ENCODE measurements at regions not wholly inside any gene's neighbourhood (a gene's known extent, or its start where the extent isn't known, plus 50 kb on each side); places are given as distances from the start of the nearest gene placed in this dataset.
"Not testable (repeated sequence)": the region's sequence is repeated elsewhere in the genome, so short reads cannot be mapped to it uniquely, and the experiment has no call there.

DNA sequence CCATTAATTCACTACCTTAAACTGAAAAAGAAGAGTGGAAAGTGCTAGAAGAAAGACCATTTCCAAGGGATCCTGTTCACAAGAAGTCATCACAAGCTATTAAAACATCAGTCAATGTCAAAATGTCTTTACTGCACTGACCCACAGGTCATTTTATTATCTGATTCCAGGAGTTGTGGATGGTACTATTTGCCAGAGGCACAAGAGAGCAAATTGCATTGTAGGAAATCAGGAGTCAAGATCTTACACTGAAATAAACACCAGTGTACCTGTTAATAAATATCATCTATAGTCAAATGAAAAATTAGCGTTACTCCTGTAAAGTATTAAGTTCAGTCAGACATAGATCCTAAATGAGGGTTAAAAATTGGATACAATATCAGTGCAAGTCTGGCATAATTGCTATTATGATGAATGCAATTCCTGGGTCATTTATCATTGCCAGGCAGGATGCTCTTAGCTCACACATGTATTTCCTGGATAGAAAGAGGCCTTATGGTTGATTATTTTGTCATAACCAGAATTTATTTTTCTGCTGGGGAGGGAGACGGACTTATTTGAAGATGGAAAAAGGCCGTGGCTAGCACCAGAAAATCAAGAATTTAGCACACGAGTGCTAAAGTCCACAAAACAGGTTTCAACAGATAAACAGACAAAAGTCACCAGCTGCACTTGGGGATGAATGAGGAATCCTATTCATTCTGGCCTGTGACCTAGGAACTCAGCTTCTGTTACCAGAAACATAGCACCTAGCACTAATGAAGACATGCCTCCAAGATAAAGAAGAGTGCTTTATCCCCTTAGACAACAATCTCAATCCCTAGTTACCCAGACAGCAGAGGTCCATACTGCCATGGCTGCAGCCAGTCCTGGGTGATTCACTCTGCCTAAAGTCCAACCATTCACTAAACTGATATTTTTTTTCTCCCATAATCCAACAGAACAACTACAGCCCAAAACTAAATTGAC lies 683.1 kb upstream of the POM121L12 start:
- DNase-seq (ENCODE audit: low read depth): no peak

DNA sequence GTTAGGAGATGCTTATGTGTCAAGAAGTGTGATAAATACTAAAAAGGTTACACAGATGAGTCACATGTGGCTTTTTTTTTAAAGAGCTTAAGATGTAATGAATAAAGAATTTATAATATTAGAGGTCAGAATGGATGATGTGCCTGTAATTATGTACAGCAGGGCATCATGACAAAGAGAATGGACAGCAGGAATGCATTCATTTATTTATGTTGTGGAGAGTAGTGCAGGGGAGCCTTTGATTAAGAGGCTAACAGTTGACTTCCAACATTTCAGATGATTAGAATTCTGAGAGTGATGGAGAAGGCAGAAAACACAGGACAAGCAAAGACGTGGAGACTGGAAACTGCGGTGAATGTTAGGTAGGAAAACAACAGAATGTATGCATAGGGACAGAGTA lies 691.4 kb upstream of the POM121L12 start:
- DNase-seq (ENCODE audit: low read depth): no peak

DNA sequence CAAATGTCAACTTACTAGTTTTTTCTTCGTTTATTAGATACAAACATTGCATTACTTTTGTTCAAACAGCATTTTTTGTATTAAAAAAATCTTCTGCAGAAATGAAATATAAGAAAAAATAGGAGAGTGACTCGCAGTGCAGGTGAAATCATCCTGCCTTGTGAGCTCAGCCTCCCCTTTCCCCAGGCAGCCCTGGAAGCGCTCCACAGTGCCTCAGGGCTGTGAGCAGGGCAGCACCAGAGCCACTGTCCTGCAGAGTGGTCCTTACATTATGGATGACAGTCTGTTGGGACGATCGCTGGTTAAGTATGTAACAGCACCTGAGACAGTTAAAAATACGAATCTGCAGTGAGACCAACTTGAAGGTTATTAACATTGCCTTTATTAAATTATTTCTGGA lies 695.4 kb upstream of the POM121L12 start:
- DNase-seq (ENCODE audit: low read depth): no peak

DNA sequence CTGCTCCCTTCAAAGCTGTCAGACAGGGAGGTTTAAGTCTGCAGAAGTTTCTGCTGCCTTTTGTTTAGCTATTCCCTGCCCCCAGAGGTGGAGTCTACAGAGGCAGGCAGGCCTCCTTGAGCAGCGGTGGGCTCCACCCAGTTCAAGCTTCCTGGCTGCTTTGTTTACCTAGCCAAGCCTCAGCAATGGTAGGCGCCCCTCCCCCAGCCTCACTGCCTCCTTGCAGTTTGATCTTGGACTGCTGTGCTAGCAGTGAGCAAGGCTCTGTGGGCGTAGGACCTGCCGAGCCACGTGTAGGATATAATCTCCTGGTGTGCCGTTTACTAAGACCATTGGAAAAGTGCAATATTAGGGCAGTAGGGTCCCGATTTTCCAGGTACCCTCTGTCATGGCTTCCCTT lies 707.1 kb upstream of the POM121L12 start:
- DNase-seq (ENCODE audit: low read depth): not testable (repeated sequence)

DNA sequence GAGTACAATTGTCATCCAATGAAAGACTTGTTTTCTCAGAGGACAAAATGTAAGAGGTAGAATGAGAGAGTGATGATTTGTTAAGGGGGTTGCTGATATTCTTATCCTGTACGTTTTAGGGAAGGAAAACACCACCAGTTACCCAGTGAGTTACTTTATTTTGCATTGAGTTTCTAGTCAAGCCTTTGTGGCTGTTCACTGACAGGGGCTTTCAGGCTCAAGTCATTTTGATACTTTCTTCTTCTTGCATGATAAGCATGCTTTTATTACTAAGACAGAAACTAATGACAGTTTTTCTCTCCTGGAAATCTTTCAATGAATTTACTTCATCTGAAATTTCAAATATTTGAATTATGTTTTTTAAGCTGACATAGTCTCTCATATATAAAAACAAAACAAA lies 710.2 kb upstream of the POM121L12 start:
- DNase-seq (ENCODE audit: low read depth): no peak

DNA sequence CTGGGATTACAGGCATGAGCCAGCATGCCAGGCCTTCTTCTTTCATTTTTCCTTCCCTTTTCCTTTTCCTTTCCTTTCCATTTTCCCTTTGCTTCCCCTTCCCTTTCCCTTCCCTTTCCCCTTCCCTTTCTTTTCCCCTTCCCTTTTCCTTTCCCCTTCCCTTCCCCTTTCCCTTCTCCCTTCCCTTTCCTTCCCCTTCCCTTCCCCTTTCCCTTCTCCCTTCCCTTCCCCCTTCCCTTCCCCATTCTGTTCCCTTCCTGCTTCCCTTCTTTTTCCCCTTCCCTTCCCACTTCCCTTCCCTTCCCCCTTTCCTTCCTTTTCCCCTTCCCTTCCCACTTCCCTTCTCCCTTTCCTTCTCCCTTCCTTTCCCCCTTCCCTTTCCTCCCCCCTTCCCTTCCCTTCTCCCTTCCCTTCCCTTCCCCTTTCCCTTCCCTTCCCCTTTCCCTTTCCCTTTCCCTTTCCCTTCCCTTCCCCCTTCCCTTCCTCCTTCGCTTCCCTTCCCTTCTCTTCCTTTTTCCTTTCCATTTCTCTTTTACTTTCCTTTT lies 712.2 kb upstream of the POM121L12 start:
- no peak for DNase-seq (ENCODE audit: low read depth)

DNA sequence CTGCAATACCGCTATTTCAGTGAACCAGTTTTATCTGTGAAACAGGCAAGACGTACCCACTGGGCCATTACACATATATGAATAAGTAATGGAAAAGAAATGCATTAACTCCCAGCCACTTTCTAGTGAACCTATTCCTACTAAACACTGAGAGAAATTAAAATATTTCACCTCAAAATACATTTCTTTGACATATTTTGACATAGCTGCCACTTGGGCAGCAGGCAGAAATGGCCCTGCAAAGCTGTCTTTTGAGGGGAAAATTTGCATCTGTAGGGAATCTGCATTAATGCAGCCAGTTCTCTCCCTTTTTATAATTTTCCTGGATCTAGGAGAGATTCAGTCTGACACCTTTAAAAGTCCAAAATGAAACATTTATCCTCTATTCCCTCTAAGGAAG lies 714.8 kb upstream of the POM121L12 start:
- no peak for DNase-seq (ENCODE audit: low read depth)

DNA sequence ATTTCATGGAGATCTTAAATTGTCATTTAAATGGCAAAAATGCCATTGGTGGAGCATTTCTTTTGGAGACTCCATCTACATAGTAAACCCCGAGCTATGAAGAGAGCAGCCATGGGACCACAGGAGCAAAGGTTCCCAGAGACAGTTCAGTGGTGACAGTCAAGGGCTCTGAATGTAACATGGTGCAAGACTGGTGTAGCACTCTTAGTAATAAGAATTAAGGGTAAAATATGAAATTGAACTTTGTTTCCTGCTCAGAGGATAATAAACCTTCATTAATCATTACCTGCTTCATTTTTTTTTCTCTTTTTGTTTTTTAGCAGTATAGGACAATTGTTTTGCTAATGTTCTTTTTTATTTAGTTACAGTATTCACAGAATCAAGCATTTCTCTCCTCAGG lies 717.5 kb upstream of the POM121L12 start:
- DNase-seq (ENCODE audit: low read depth): no peak

DNA sequence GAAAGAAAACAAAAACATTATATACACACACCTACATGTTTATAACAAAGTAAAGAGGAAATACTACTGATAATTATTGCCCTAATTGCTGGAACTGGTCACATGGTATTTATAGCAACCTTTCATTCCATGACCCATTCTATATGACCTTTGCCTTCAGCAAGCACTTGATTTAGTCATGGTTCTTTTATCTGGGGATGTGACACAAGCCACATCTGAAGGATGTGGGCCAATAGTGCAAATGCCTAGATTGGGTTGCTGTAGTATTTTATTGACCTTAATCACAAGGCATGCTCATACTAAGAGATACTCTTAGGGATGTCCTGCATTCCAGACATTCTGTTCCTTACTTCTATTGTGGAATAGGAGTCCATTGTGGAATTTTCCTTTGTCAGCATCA lies 723.5 kb upstream of the POM121L12 start:
- no peak for DNase-seq (ENCODE audit: low read depth)

DNA sequence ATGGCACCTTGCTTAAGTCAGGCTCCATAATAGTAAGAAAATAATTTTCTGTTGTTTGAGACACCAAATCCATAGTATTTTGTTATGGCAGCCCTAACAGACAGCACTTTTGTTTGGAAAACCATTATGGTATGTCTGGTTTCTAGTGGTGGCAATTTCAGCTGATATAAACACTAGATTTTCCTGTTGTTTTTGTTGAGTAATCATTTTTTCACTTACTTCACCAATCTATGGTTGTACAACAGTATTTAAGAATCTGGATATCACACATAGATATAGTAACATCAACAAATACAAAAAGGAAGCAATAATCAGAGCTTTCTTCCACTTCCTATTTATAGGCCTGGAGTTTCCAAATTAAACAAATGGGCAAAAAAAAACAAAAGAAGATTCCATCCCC lies 725.8 kb upstream of the POM121L12 start:
- no peak for DNase-seq (ENCODE audit: low read depth)

DNA sequence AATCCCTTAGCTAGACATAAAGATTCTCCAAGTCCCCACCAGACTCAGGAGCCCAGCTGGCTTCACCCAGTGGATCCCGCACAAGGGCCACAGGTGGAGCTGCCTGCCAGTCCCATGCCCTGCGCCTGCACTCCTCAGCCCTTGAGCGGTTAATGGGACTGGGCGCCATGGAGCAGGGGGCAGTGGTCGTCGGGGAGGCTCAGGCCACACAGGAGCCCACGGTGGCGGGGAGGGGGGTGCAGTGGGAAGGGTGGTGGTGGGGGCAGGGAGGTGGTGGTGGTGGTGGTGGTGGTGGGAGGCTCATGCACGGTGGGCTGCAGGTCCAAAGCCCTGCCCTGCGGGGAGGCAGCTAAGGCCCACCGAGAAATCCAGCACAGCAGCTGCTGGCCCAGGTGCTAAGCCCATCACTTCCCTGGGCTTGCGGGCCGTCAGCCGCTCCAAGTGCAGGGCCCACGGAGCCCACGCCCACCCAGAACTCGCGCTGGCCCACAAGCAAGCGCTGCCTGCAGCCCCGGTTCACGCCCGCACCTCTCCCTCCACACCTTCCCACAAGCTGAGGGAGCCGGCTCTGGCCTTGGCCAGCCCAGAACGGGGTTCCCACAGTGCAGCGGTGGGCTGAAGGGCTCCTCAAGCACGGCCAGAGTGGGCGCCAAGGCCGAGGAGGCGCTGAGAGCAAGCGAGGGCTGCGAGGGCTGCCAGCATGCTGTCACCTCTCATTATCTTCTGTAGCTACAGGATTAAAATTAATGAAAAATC lies 732.5 kb upstream of the POM121L12 start:
- no peak for DNase-seq (ENCODE audit: low read depth)

DNA sequence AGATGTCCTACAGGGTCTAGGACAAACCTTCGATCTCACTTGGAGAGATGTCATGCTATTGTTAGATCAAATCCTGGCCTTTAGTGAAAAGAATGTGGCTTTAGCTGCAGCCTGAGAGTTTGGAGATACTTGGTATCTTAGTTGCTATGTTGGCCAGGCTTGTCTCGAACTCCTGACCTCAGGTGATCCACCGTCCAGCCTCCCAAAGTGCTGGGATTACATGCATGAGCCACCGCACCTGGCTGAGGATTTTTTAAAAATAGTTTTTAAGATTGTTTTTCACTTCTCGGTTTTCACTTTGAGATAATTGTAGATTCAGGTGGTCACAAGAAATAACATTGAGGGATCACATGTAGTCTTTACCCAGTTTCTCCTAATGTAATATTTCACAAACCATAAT lies 738.3 kb upstream of the POM121L12 start:
- DNase-seq (ENCODE audit: low read depth): no peak

DNA sequence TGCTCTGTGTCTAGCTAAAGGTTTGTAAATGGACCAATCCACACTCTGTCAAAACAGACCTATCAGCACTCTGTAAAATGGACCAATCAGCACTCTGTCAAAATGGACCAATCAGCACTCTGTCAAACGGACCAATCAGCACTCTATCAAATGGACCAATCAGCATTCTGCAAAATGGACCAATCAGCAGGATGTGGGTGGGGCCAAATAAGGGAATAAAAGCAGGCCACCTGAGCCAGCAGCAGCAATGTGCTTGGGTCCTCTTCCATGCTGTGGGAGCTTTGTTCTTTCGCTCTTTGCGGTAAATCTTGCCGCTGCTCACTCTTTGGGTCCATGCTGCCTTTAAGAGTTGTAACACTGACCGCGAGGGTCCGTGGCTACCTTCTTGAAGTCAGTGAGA lies 740.5 kb upstream of the POM121L12 start:
- no peak for DNase-seq (ENCODE audit: low read depth)

DNA sequence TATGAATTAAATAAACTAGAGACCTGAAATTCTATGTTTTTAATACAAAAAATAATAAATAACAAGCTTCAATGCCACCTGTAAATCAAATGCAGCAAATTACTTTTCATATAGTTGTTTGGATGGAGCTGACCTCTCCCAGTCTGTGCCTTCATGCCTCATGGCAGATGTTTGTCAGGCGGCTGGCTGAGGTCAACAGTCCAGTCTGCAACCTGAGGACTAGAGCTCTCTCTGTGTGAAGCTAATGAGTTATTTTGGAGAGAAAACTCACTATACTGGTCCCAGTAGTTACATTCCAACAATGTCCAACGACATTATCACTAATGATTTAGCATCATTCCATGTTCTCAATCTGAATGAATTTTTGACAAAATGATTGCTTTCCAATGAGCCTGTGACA lies 746.2 kb upstream of the POM121L12 start:
- DNase-seq (ENCODE audit: low read depth): no peak

DNA sequence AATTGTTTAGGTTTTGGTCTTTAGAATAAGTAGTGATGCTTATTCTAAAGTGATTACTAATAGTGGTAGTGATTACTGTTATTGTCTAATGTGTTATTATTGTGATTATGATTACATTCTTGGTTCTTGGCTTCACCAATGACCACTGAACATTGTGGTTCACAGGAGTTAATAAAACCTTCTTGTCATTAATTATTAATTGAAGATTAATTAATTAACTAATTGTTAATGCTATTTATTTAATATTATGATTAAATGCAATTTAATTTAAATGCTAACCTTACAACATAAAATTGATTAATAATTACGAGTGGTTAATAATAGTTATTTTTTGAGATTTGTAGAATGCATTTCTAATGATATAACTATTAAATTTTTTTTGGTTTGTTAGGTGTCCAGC lies 747.7 kb upstream of the POM121L12 start:
- DNase-seq (ENCODE audit: low read depth): no peak

DNA sequence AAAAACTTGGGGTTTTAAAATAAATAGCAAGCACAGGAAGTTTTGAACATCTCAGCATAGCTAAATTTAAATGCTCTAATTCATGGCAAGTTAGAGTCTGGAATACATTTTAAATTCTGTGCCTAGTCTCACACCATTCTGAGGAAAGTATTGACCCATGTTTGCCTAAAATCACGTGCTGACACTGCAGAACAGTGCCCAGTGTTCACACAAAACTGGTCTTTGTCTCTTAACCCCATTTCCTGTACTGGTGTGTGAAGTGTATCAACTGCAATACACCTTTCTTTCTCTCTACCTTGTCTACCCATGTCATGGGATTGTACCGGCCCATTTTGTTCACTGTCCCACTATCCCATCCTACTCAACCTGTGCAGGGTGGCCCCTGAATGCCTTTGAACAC lies 749.7 kb upstream of the POM121L12 start:
- no peak for DNase-seq (ENCODE audit: low read depth)

DNA sequence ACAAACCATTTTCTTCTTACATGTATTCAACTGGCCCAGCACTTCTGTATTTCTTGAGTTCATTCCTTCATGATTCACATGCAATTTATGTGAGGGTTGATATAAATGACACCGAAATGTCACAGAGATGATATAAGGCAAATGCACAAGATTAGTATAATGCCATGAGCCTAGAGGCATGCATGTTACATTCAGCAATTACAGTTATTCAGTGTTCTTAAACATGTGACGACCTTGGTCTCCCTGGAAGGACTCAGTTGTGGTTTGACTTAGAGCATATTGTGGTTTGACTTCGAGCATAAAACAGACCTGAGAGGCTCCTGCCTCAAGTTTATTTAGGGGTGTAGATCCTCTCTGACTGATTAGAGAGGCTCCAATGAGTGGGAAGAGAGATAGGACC lies 752.1 kb upstream of the POM121L12 start:
- DNase-seq (ENCODE audit: low read depth): peak; percentile 2

DNA sequence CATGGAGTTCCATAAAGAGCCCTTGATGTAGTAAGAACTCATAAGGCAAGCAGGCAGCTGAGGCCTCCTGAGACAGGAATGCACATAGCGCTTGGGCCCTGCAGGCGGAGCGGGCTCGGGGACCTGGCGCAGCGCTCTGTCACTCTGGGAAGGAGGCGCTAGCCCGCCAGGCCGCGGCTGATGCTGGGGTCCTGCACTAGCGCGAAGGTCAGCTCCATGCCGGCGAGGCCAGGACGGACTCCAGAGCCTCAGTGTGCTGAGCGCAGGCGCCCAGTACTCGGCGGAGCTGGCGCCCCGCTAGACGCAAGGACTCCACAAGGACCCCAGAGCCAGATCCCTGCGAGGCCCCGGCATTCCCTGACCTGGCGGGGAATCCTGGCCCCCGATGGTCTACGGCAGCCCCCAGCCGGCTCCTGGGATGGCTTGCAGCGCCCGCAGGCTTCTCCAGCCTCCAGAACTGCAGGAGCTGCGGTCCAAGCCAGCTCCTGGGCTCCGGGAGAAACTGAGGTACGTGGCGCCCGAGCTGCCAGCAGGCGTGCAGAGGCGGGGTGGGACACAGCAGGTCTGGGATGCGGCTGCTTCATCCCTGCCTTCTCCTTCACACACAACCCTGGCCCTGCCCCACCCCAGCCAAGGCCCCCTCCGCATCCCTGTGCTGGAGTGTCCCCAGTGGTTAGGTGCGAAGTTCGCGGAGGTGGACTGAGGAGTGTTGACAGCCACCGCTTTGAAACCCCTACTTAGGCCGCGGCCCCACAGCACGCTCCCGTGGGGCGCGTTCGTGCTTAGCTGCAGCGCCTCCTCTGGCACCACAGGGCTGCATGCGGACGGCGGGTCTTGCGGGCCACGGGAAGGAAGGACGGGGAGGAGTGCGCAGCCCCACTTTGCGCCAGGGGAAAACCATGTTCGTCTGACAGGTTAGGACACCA lies 761.5 kb upstream of the POM121L12 start:
- DNase-seq (ENCODE audit: low read depth): no peak

DNA sequence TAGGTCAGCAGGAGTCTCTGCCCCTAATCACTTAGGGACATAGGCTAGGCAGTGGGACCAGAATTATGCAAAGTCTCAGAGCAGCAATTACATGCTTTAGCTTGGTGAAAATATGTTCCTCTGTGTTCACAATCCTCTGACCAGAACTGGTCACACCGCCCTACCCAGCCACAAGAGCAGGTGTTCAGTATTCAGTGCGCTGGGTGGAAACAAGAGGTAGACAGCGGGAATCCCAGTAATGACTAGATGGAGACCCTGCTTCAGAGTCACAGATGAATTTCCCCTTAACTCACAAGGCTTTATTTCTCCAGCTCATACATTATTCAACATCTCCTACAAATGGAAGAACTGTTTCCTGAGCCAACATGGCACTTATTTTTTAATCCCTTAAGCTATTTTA lies 763.7 kb upstream of the POM121L12 start:
- DNase-seq (ENCODE audit: low read depth): no peak

DNA sequence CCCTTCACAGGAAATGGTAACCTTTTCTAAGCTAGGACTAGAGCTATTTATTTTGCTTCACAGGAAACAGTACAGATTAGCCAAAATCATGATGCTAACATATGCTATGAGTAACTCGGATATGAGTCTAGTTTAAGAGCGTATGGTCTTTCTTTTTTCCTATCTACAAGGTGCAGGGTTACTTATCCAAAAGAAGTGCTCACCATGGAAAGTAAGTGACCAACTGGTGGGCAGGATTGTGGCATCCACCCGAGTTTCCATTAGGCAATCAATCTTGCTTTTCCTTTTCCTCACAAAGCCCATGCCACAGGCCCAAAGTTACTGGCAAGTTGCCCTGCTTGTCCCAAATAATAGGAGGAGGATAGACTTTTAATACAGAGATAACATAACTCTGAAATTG lies 765.1 kb upstream of the POM121L12 start:
- no peak for DNase-seq (ENCODE audit: low read depth)

DNA sequence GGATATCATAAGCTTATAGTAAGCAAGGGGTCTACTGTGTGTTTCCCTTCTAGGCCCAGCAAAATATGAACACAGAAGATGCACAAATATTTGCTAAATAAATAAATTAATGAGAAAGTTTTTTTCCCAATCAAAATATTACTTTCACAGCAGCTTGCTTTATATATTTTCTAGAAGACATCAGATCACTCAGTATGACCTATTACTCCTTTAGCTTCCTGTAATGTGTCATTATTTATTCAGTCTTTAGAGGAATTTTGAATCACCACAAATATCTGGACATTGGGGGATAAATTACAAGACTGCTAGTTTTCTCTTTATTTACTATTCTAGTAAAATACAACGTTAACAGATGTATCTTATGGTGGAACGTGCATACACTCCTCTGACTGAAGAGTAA lies 765.8 kb upstream of the POM121L12 start:
- DNase-seq (ENCODE audit: low read depth): no peak

DNA sequence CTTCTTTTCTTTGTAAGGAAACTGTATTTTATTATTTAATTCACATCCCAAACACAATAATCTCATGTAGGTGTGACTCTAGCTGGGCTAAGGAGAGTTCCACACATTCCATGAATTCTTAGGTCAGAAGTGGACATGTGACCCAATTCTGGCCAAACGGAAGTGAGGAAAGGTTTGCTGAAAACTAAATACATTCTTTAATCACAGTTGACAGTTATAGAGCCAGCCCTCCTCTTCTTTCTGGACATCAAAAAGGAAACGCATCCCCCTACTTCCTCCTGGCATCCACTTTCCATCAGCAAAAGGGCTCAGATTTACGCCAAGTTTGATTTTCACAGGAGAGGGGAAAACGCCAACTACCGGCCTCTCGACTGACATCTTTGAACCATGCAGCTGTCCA lies 774.4 kb upstream of the POM121L12 start:
- DNase-seq (ENCODE audit: low read depth): no peak
